ENCODE measurements at regions not wholly inside any gene's neighbourhood (a gene's known extent, or its start where the extent isn't known, plus 50 kb on each side); places are given as distances from the start of the nearest gene placed in this dataset.
"Not testable (repeated sequence)": the region's sequence is repeated elsewhere in the genome, so short reads cannot be mapped to it uniquely, and the experiment has no call there.

DNA sequence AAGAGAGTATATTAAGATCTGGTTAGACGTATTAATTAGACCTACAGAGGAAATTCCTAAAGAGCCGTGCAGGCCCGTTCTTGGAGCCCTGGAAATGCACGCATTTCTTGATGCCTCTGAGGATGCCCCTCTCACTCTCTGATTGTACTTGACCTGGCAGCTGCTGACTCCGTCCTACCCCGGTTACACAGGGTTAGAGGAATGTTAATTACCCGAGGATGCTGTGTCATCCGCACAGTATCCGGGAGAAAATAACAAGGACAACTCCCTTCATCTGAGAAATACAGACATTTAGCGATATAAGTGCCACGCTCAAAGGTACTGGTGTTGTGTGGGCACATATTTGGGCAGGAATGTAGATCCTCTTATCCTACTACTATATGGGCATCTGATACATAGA is 404.6 kb upstream of the FAT1 start:
- Mint-ChIP-seq H3K9me3 (peaks cover 8% of the 10 kb centered on the region), H3K27me3 (no peaks in the 10 kb centered on the region), H3K4me3 (no peak overlapping the region), H3K27ac (no peak overlapping the region), H3K36me3 (no peaks in the 10 kb centered on the region), H3K4me1 (no peaks in the 10 kb centered on the region)
- DNase-seq (no peak), ATAC-seq (ENCODE audit: low read depth) (no peak)
- POLR2A ChIA-PET, result no interaction called here

GRCh38 chr4:187128976-187129375 is 405.3 kb upstream of the FAT1 start:
- Mint-ChIP-seq H3K4me1 (no peaks in the 10 kb centered on the region), H3K27me3 (no peaks in the 10 kb centered on the region), H3K27ac (no peak overlapping the region), H3K4me3 (no peak overlapping the region), H3K36me3 (no peaks in the 10 kb centered on the region), H3K9me3 (peaks cover 5% of the 10 kb centered on the region)
- DNase-seq (no peak), ATAC-seq (ENCODE audit: low read depth) (no peak)
- POLR2A ChIA-PET, result no interaction called here

DNA sequence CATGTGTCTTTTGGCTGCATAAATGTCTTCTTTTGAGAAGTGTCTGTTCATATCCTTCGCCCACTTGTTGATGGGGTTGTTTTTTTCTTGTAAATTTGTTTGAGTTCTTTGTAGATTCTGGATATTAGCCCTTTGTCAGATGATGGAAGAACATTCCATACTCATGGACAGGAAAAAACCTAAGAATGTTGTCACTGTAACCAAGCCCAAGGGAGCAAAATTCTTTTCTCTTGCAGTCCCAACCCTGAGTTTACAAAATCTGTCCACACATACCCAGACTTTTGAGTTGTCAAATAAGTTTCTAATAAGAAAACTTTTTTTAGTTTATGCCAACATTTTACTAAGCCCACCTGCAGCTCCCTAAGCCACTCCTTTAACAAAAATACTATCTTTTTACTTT is 408.2 kb upstream of the FAT1 start:
- DNase-seq; H3K4me3 Mint-ChIP-seq; H3K27me3 Mint-ChIP-seq; H3K27ac Mint-ChIP-seq; POLR2A ChIA-PET; H3K36me3 Mint-ChIP-seq; ATAC-seq (ENCODE audit: low read depth); H3K9me3 Mint-ChIP-seq; H3K4me1 Mint-ChIP-seq: not testable (repeated sequence)

GRCh38 chr4:187135878-187136277 is 412.2 kb upstream of the FAT1 start:
- Mint-ChIP-seq H3K4me3 (no peak overlapping the region), H3K36me3 (no peaks in the 10 kb centered on the region), H3K27ac (no peak overlapping the region), H3K27me3 (no peaks in the 10 kb centered on the region), H3K4me1 (no peaks in the 10 kb centered on the region), H3K9me3 (peaks cover 3% of the 10 kb centered on the region)
- DNase-seq, result no peak
- POLR2A ChIA-PET, result no interaction called here
- no peak for ATAC-seq (ENCODE audit: low read depth)

- Mint-ChIP-seq H3K27ac (no peak overlapping the region), H3K27me3 (no peaks in the 10 kb centered on the region), H3K4me1 (no peaks in the 10 kb centered on the region), H3K4me3 (no peak overlapping the region), H3K36me3 (no peaks in the 10 kb centered on the region), H3K9me3 (peaks cover 3% of the 10 kb centered on the region)
- POLR2A ChIA-PET, result no interaction called here
- DNase-seq (no peak), ATAC-seq (ENCODE audit: low read depth) (no peak)
Measured at GRCh38 chr4:187139141-187139540, 415.5 kb upstream of the FAT1 start.

- Mint-ChIP-seq H3K27ac (no peak overlapping the region), H3K4me3 (no peak overlapping the region), H3K36me3 (no peaks in the 10 kb centered on the region), H3K9me3 (peaks cover 3% of the 10 kb centered on the region), H3K4me1 (no peaks in the 10 kb centered on the region), H3K27me3 (no peaks in the 10 kb centered on the region)
- POLR2A ChIA-PET, result no interaction called here
- ATAC-seq (ENCODE audit: low read depth) (no peak), DNase-seq (no peak)
Measured at GRCh38 chr4:187141101-187141500, 417.4 kb upstream of the FAT1 start.

DNA sequence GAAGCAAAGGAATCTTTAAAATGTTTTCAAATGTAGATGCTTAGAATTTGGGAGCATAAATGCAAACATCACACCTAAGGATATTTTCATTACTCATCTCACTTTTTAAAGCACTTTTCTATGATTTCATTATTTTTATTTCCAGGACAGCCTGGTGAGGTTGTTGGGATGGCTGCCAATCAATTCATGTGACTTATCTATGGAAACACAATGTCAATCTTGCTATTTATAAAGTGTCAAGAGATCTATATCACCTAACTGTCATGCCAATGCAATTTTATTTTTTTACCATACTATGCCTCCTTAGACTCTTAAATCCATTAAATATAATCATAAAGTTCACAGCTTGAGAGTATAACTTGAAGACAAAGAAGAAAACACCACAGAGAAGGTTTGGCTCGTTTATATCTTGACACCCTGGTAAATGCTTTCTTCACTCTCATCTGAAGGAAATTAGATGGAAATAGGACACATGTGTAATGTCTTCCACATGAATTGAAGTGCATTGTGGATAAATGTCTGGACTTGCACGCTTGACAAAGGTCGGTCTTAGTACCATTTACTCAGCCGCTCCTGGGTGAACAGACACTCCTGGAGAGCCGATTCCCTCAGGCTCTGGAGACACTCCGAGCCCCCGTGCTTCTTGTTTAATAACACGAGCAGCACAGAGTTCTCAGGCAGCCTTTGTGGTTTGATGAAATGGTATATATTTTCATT is 425.7 kb upstream of the FAT1 start:
- no peaks in the 10 kb centered on the region for H3K27me3 Mint-ChIP-seq
- no peak for ATAC-seq (ENCODE audit: low read depth)
- POLR2A ChIA-PET, result no interaction called here
- H3K36me3 Mint-ChIP-seq, result no peaks in the 10 kb centered on the region
- DNase-seq, result no peak
- H3K9me3 Mint-ChIP-seq, result no peaks in the 10 kb centered on the region
- no peak overlapping the region for H3K4me3 Mint-ChIP-seq
- H3K4me1 Mint-ChIP-seq, result no peaks in the 10 kb centered on the region
- H3K27ac Mint-ChIP-seq, result no peak overlapping the region

- no peak overlapping the region for H3K27ac Mint-ChIP-seq
- no peaks in the 10 kb centered on the region for H3K27me3 Mint-ChIP-seq
- peaks cover 6% of the 10 kb centered on the region for H3K9me3 Mint-ChIP-seq
- ATAC-seq (ENCODE audit: low read depth) (no peak), DNase-seq (no peak)
- no peaks in the 10 kb centered on the region for H3K4me1 Mint-ChIP-seq
- POLR2A ChIA-PET, result no interaction called here
- no peak overlapping the region for H3K4me3 Mint-ChIP-seq
- H3K36me3 Mint-ChIP-seq, result no peaks in the 10 kb centered on the region
Measured at GRCh38 chr4:187157380-187157958, 433.8 kb upstream of the FAT1 start.

DNA sequence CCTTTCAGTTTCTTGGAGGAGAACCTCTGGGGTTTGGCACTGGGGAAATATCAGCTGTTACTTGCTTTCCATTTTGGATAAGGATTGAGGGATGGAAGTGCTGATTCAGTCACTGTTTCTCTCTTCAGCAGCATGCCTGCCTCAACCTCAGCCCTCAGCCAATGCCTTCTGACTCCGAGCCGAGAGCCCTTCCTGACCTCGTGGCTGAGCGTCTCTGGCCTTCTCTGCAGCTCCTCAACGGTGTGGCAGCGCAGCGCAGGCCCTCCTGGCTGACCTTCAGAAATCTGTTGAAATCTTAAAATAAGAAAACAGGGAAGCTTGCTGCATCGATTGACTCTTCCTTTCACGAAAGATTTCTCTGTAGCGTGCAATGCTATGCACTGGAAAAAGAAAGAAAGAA is 434.3 kb upstream of the FAT1 start:
- POLR2A ChIA-PET, result no interaction called here
- no peak overlapping the region for H3K27ac Mint-ChIP-seq

GRCh38 chr4:187160486-187160885 is 436.8 kb upstream of the FAT1 start:
- ATAC-seq (ENCODE audit: low read depth) (no peak), DNase-seq (no peak)
- no peak overlapping the region for H3K4me3 Mint-ChIP-seq
- POLR2A ChIA-PET, result no interaction called here
- H3K27ac Mint-ChIP-seq, result no peak overlapping the region
- no peaks in the 10 kb centered on the region for H3K4me1 Mint-ChIP-seq
- H3K9me3 Mint-ChIP-seq, result peaks cover 5% of the 10 kb centered on the region
- H3K27me3 Mint-ChIP-seq, result no peaks in the 10 kb centered on the region
- H3K36me3 Mint-ChIP-seq, result no peaks in the 10 kb centered on the region

More for the DNA sequence above, 434.3 kb upstream of the FAT1 start:
- no peak for ATAC-seq (ENCODE audit: low read depth)
- H3K4me3 Mint-ChIP-seq, result no peak overlapping the region
- DNase-seq, result no peak
- peaks cover 6% of the 10 kb centered on the region for H3K9me3 Mint-ChIP-seq
- H3K36me3 Mint-ChIP-seq, result no peaks in the 10 kb centered on the region
- no peaks in the 10 kb centered on the region for H3K27me3 Mint-ChIP-seq
- no peaks in the 10 kb centered on the region for H3K4me1 Mint-ChIP-seq

DNA sequence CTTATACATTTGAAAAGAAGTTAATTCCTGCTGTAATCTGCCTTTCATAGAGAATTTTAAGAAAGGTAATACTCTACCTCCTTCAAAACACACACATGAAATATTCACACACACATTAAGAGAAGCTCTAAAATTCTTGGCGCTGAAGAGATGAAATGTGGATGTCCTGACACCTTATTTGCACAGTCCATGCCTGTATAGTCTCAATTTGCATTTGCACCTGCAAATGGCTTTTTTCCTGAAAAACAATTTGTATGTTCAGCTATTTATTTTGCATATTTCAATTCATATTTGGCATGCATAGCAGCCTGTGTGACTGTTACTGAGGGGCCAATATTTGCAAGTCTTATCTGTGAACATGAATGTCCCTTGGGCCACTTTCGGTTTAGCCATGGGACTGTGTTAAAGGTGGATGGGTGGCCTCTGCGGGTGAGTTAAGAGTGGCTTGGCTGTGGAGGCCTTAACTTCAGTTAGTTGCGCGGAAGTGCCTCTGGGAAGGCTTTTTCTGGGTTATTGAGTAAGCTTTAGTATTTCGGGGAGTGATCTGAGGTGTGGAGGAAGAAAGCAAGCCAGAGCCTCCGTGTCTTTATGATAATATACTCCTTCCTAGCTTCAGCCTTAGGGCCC is 443.3 kb upstream of the FAT1 start:
- Mint-ChIP-seq H3K4me3 (no peak overlapping the region), H3K4me1 (no peaks in the 10 kb centered on the region), H3K27ac (no peak overlapping the region), H3K9me3 (peaks cover 2% of the 10 kb centered on the region), H3K36me3 (no peaks in the 10 kb centered on the region), H3K27me3 (no peaks in the 10 kb centered on the region)
- DNase-seq (no peak), ATAC-seq (ENCODE audit: low read depth) (no peak)
- POLR2A ChIA-PET, result no interaction called here

DNA sequence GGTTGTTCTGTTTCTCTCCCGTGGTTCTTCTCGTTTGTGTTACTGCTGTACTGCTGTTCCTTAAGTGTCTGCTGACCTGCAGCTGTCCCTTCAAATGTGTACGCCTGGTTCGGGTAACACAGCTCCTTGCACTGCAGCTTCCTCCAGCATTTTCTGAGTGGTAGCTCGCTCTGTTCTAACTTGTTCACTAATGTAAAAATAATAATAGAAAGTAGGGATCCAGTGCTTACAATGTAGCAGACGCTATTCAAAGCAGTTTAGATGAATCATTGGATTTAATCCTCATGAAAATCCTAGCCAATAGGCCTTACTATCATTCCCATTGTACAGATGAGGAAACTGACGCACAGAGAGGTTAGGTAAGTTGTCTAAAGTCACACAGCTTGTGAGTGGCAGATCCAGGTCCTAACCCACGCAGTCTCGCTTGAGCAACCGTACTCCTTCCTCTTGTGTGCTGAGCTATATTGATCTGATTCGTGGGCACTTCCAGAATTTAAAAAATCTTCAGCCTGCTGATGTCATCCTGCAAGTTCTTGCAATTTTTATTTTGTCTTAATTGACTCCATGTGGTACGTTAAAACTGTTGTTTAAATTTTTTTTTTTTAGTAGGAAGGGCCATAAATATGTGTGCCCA is 448.2 kb upstream of the FAT1 start:
- ATAC-seq (ENCODE audit: low read depth), result no peak

GRCh38 chr4:187172340-187172761 is 448.7 kb upstream of the FAT1 start:
- ATAC-seq (ENCODE audit: low read depth), result no peak
- Mint-ChIP-seq H3K27ac (no peak overlapping the region), H3K4me1 (no peaks in the 10 kb centered on the region), H3K4me3 (no peak overlapping the region), H3K36me3 (no peaks in the 10 kb centered on the region), H3K9me3 (peaks cover 1% of the 10 kb centered on the region), H3K27me3 (no peaks in the 10 kb centered on the region)
- POLR2A ChIA-PET, result no interaction called here
- DNase-seq, result no peak

More for the DNA sequence above, 448.2 kb upstream of the FAT1 start:
- Mint-ChIP-seq H3K4me3 (no peak overlapping the region), H3K9me3 (peaks cover 1% of the 10 kb centered on the region), H3K4me1 (no peaks in the 10 kb centered on the region), H3K36me3 (no peaks in the 10 kb centered on the region), H3K27ac (no peak overlapping the region), H3K27me3 (no peaks in the 10 kb centered on the region)
- POLR2A ChIA-PET, result no interaction called here
- DNase-seq, result no peak

GRCh38 chr4:187174749-187175148 is 451.1 kb upstream of the FAT1 start:
- ATAC-seq (ENCODE audit: low read depth) (no peak), DNase-seq (no peak)
- H3K9me3 Mint-ChIP-seq, result peaks cover 1% of the 10 kb centered on the region
- H3K4me3 Mint-ChIP-seq, result no peak overlapping the region
- H3K27me3 Mint-ChIP-seq, result no peaks in the 10 kb centered on the region
- no peaks in the 10 kb centered on the region for H3K4me1 Mint-ChIP-seq
- no peaks in the 10 kb centered on the region for H3K36me3 Mint-ChIP-seq
- H3K27ac Mint-ChIP-seq, result no peak overlapping the region
- POLR2A ChIA-PET, result no interaction called here

Measured in activated naive CD8-positive, alpha-beta T cell treated with anti-CD3 and anti-CD28 coated beads, Interleukin-2, amount 10 ng/mL, durations not matched to agents 7 days and 5 days (primary cell).